HEK293 (cell line): ENCODE measurements at regions not wholly inside any gene's neighbourhood (a gene's known extent, or its start where the extent isn't known, plus 50 kb on each side); places are given as distances from the start of the nearest gene placed in this dataset.

ENCODE experiments used
- CTCF ChIA-PET: fragments of 350-600 bp; formaldehyde crosslinking; extraction: SDS; loops from one replicate; lab custom pipeline; 2021; ENCODE audit warnings: antibody characterized with exemption; lab: Yijun Ruan, JAX
- POLR2A ChIA-PET: fragments of 300-600 bp; formaldehyde crosslinking; extraction: SDS; loops from one replicate; lab custom pipeline; 2020; ENCODE audit warnings: antibody characterized with exemption, inconsistent platforms; lab: Yijun Ruan, JAX
- H3K27ac ChIP-seq: fragments of 200-500 bp; sonication (Bioruptor generic); 2 replicates; pipeline ENCODE4 v1.5.1; 2014; ENCODE audit warnings: low read depth, low read length, control low read depth, inconsistent platforms; ENCODE audit errors: extremely low read depth
- H3K36me3 ChIP-seq, 2 experiments: fragments of 200-500 bp in 1 of 2; sonication (Bioruptor generic) in 1 of 2; 1 replicate in 1 of 2; 2 replicates in 1 of 2; pipeline ENCODE4 v1.5.1; 2014 to 2017; ENCODE audit warnings: inconsistent platforms in 2 of 2, low read length in 2 of 2; ENCODE audit not compliant: control insufficient read depth in 2 of 2, insufficient read depth in 1 of 2
- H3K4me1 ChIP-seq: fragments of 200-500 bp; sonication (Bioruptor generic); 2 replicates; pipeline ENCODE4 v1.5.1; 2014; ENCODE audit warnings: mild to moderate bottlenecking, low read length, inconsistent platforms; ENCODE audit not compliant: control insufficient read depth, insufficient read depth
- H3K4me3 ChIP-seq: 2 replicates; pipeline ENCODE4 v1.5.1; 2011; ENCODE audit warnings: low read depth, mild to moderate bottlenecking, control low read depth, low read length, moderate library complexity
- H3K9me3 ChIP-seq: fragments of 200-500 bp; sonication (Bioruptor generic); 2 replicates; pipeline ENCODE4 v1.5.1; 2014; ENCODE audit warnings: low read depth, low read length, inconsistent platforms; ENCODE audit not compliant: control insufficient read depth, insufficient read depth
- BCL11A ChIP-seq: fragments of 450-650 bp; formaldehyde crosslinking; IDR thresholded peaks from 2 replicates; pipeline ENCODE4 v1.5.1; 2016; ENCODE audit warnings: low read depth, missing biosample characterization, missing genetic modification characterization
- ELK4 ChIP-seq: IDR thresholded peaks from 2 replicates; pipeline ENCODE4 v1.6.1; 2011; ENCODE audit warnings: mild to moderate bottlenecking, low read depth, low read length, borderline replicate concordance
- KLF1 ChIP-seq: fragments of 450-650 bp; formaldehyde crosslinking; IDR thresholded peaks from 2 replicates; pipeline ENCODE4 v1.5.1; 2016; ENCODE audit warnings: missing biosample characterization, missing genetic modification characterization
- KLF9 ChIP-seq: fragments of 450-650 bp; formaldehyde crosslinking; IDR thresholded peaks from 2 replicates; pipeline ENCODE4 v1.5.1; 2016; ENCODE audit warnings: missing biosample characterization, missing genetic modification characterization, low read depth
- PRDM1 ChIP-seq: fragments of 450-650 bp; formaldehyde crosslinking; IDR thresholded peaks from 2 replicates; pipeline ENCODE4; 2016; ENCODE audit warnings: missing biosample characterization, missing genetic modification characterization
- ZFP41 ChIP-seq: fragments of 450-650 bp; formaldehyde crosslinking; IDR thresholded peaks from 2 replicates; pipeline ENCODE4 v1.5.1; 2016; ENCODE audit warnings: missing biosample characterization, missing genetic modification characterization, borderline replicate concordance
- ZNF248 ChIP-seq: fragments of 450-650 bp; formaldehyde crosslinking; IDR thresholded peaks from 2 replicates; pipeline ENCODE4 v1.5.1; 2017; ENCODE audit warnings: missing biosample characterization, missing genetic modification characterization
- ZNF311 ChIP-seq: fragments of 450-650 bp; formaldehyde crosslinking; IDR thresholded peaks from 2 replicates; pipeline ENCODE4 v1.5.1; 2017; ENCODE audit warnings: missing biosample characterization, missing genetic modification characterization, borderline replicate concordance
- ZNF433 ChIP-seq: fragments of 450-650 bp; formaldehyde crosslinking; IDR thresholded peaks from 2 replicates; pipeline ENCODE4 v1.5.1; 2016; ENCODE audit warnings: missing biosample characterization, missing genetic modification characterization, low read depth
- ZNF449 ChIP-seq: fragments of 450-650 bp; formaldehyde crosslinking; IDR thresholded peaks from 2 replicates; pipeline ENCODE4 v1.5.1; 2017; ENCODE audit warnings: missing biosample characterization, mild to moderate bottlenecking, missing genetic modification characterization, moderate library complexity
- ZNF518A ChIP-seq: fragments of 450-650 bp; formaldehyde crosslinking; conservative IDR thresholded peaks from 2 replicates; pipeline ENCODE4 v1.5.1; 2016; ENCODE audit warnings: low read depth, missing biosample characterization, missing genetic modification characterization
- ZNF530 ChIP-seq: fragments of 450-650 bp; formaldehyde crosslinking; IDR thresholded peaks from 2 replicates; pipeline ENCODE4 v1.5.1; 2016; ENCODE audit warnings: low read depth, missing biosample characterization, missing genetic modification characterization
- ZNF654 ChIP-seq: fragments of 450-650 bp; formaldehyde crosslinking; IDR thresholded peaks from 2 replicates; pipeline ENCODE4 v1.5.1; 2016; ENCODE audit warnings: low read depth, missing biosample characterization, missing genetic modification characterization
- ZNF701 ChIP-seq: fragments of 450-650 bp; formaldehyde crosslinking; IDR thresholded peaks from 2 replicates; pipeline ENCODE4 v1.5.1; 2016; ENCODE audit warnings: missing biosample characterization, missing genetic modification characterization

GRCh38 chr11:23509023-23509422 is 648.7 kb upstream of the CCDC179 start (continued):
- TF ChIP-seq ZNF518A (tag by site-specific recombination), result no peak

- ChIA-PET CTCF (interaction anchor here (0.7 kb wide), 1 partner anchor 382 kb away, joined by 4 read pairs; no protein-coding TSS in a partner anchor), POLR2A (no interaction called here)
- no peak overlapping the region for H3K4me3 ChIP-seq
- H3K9me3 ChIP-seq, result no peaks in the 10 kb centered on the region
- no peaks in the 10 kb centered on the region for H3K36me3 ChIP-seq
- TF ChIP-seq PRDM1 (no peak), ZNF518A (tag by site-specific recombination) (no peak), ZNF433 (no peak), ZNF530 (tag by site-specific recombination) (no peak), BCL11A (tag by site-specific recombination) (no peak), ZNF654 (no peak), KLF1 (tag by site-specific recombination) (no peak), ZNF311 (tag by site-specific recombination) (no peak), ELK4 (no peak), ZNF449 (tag by site-specific recombination) (no peak), ZNF248 (no peak), ZFP41 (no peak), ZNF701 (tag by site-specific recombination) (no peak), KLF9 (tag by site-specific recombination) (no peak)
- no peak overlapping the region for H3K27ac ChIP-seq
- no peaks in the 10 kb centered on the region for H3K4me1 ChIP-seq
Measured at GRCh38 chr11:23509821-23510220, 649.5 kb upstream of the CCDC179 start.
